ENCODE measurements at regions not wholly inside any gene's neighbourhood (a gene's known extent, or its start where the extent isn't known, plus 50 kb on each side); places are given as distances from the start of the nearest gene placed in this dataset.

DNA sequence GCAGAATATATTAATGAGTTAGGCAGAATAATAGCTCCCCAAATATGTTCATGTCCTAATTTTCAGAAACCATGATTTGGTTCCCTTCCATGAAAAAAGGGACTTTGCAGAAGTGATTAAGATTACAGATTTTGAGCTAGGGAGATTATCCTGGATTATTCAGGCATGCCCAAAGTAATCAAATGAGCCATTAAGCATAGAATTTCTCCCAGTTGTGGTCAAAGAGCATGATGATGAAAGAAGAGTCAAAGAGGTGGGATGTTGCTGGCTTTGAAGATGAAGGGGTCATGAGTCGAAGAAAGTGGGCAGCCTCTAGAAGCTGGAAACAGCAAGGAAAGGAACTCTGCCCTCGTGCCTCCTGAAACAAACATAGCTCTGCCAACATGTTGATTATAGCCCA lies 254.2 kb upstream of the CDIN1 start:
- no peak overlapping the region for H3K4me3 ChIP-seq (ENCODE audit: low read length)
- no peak for TF ChIP-seq CTCF (conservative IDR thresholded peaks at IDR 0.05; ENCODE audit: low read length)
- no peak for DNase-seq (ENCODE audit: low read depth)

DNA sequence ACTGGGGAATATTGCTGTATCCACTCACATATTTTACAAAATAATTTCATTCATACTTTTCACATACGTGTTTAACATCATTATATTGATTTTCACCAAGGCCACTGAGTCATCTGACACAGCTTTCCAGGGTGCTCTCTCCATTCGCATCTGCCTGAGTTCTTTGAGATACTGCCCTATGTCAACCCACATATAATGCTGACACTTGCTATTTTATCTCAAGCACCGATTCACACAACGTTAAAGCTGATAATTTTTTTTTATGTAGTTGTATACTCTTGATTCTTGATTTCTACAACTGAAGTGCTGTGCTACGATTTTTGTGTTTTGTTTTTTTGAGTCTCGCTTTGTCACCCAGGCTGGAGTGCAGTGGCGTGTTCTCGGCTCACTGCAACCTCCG lies 249.8 kb upstream of the CDIN1 start:
- no peak overlapping the region for H3K4me3 ChIP-seq (ENCODE audit: low read length)
- DNase-seq (ENCODE audit: low read depth) = no peak
- TF ChIP-seq CTCF (conservative IDR thresholded peaks at IDR 0.05; ENCODE audit: low read length) = no peak

- TF ChIP-seq CTCF (conservative IDR thresholded peaks at IDR 0.05; ENCODE audit: low read length) = no peak
- H3K4me3 ChIP-seq (ENCODE audit: low read length) = no peak overlapping the region
- no peak for DNase-seq (ENCODE audit: low read depth)
Measured at GRCh38 chr15:36330598-36330997, 248.8 kb upstream of the CDIN1 start.

GRCh38 chr15:36331531-36332275 lies 247.7 kb upstream of the CDIN1 start:
- TF ChIP-seq CTCF (conservative IDR thresholded peaks at IDR 0.05; ENCODE audit: low read length) = no peak
- peak; percentile 41 for DNase-seq (ENCODE audit: low read depth)
- peak overlapping the region; percentile 46 for H3K4me3 ChIP-seq (ENCODE audit: low read length)

DNA sequence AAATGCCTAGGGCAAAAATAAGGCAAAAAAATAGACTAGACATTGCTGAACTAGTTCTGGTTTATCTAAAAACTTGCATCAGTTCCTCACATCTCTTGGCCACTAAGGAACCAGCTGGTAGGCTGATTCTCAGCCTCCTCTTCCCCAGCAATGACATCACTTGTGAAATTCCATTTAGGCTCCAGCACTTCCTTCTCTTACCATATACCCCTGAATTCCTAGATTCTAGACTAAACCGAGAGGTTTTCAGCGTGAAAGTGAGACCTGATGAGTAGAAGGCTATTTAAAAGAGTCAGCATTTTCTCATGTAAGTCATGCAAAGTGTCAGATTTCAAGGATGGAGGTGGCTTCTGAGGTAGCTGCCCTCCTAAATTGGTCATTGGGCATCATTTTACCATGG lies 247.1 kb upstream of the CDIN1 start:
- peak; percentile 58 for DNase-seq (ENCODE audit: low read depth)
- H3K4me3 ChIP-seq (ENCODE audit: low read length) = no peak overlapping the region
- TF ChIP-seq CTCF (conservative IDR thresholded peaks at IDR 0.05; ENCODE audit: low read length) = no peak

- H3K4me3 ChIP-seq (ENCODE audit: low read length) = no peak overlapping the region
- no peak for DNase-seq (ENCODE audit: low read depth)
- no peak for TF ChIP-seq CTCF (conservative IDR thresholded peaks at IDR 0.05; ENCODE audit: low read length)
Measured at GRCh38 chr15:36332896-36333295, 246.5 kb upstream of the CDIN1 start.

DNA sequence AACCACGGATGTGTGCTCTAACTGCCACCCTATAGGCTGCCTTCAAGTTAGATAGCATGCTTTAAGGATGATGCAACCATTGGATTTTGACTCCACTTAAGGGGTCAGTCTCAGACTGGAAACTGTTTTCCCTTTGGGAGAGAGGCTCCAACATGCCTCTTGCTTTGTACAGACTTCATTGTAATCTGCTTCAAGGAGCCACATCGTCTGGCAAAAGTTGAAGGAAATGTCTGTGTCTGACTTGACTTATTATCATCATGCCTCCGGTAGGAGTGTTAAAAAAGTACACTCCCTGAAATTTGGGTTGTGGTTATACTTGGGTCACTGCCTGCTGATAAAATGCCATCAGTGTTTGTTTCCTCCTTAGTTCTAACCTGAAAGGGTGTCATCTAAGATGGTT lies 245.4 kb upstream of the CDIN1 start:
- TF ChIP-seq CTCF (conservative IDR thresholded peaks at IDR 0.05; ENCODE audit: low read length) = no peak
- no peak overlapping the region for H3K4me3 ChIP-seq (ENCODE audit: low read length)
- peak; percentile 43 for DNase-seq (ENCODE audit: low read depth)

Data from AG10803 (cell line).